NCI-H2227 treated with DMSO at 0.1 percent for 48 hours (cell line): ENCODE measurements at regions not wholly inside any gene's neighbourhood (a gene's known extent, or its start where the extent isn't known, plus 50 kb on each side); places are given as distances from the start of the nearest gene placed in this dataset.
"Not testable (repeated sequence)": the region's sequence is repeated elsewhere in the genome, so short reads cannot be mapped to it uniquely, and the experiment has no call there.

ENCODE experiments used
- DNase-seq: peaks from one replicate; lab custom pipeline; 2025; lab: John Stamatoyannopoulos, UW

DNA sequence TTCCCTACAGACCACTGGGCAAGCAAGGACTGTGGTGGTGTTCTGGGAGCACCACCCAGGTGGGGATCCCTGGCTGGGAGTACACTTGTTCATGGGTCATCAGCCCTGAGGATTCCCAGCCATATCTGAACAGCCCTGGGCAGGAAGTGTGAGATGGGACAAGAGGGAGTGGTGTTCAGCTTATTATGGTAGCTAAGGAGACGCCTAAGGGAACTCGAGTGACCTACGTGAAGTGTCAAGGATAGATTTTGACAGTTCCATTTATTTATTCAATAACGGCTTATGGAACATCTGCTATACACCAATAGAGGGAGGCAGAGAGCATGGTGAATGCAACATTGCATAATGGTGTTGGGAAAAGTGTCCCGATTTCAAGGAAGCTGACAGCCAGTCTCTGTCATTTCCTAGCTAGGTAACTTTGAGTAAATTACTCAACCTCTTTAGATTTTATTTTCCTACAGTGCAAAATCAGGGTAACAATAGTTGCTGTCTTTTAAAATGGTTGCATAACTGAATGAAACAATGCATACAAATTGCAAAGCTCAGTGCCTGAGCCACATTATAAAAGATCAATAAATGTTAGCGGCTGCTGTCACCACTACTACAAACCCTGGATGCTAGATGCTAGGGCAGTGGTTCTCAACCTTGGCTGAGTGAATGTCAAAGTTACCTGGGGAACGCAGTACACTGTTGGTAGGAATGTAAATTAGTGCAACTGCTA is 534.1 kb downstream of the GRIN2A start:
- DNase-seq: no peak

DNA sequence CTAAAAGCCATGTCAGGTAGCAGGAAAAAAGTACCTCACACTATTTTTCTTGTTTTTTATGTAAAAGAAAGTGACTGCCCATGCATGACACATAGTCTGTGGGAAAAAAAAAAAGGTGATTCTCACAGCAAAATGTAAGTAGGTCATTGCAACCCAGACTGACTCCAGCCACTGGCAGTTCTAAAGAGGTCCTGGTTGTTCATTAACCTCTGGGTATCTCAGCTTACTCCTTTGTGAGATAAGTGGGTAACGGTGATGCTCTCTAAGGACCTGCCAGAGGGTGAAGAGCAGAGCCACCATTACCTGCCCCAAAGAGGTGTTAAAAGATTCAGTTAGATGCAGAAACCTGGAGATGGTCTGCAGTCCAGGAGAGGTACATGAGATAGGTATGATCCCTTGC is 531.9 kb downstream of the GRIN2A start:
- DNase-seq: no peak

DNA sequence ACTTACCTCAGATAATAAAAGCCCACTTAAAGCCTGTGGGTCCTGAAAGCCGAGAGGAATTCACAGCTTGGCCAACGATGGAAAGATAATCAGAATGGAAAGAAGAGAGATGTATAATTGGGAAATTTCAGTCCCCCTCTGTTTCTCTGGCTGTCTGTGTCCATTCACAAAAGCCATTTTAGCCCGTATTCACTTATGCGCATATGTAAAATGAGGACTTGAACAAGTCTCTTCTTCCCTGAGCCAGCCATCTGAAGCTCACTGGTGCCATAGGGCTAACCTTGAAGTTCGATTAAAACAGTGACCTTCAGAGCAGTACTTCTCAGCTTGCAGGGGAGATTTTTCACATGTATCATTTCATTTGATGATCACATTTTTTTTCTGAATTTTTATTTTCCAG is 527.2 kb downstream of the GRIN2A start:
- no peak for DNase-seq

DNA sequence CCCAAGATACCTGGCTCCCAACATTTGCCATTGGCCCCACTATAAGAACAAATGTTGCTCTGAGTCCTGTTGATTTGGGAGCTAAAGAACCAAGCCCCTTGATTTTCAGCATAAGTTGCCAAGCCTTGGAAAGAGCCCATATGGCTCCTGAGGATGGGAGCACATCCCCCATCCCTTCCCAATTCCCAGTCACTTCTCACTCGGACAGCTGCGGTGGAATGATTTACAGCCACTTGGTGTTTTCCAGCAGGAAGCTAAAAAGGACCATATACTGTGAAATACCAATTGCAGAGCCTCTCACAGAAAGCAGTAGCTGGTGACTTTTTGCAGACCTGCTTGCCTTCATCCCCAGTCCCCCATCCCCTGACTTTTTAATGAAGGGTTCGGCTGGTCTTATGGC is 524.6 kb downstream of the GRIN2A start:
- DNase-seq: no peak

DNA sequence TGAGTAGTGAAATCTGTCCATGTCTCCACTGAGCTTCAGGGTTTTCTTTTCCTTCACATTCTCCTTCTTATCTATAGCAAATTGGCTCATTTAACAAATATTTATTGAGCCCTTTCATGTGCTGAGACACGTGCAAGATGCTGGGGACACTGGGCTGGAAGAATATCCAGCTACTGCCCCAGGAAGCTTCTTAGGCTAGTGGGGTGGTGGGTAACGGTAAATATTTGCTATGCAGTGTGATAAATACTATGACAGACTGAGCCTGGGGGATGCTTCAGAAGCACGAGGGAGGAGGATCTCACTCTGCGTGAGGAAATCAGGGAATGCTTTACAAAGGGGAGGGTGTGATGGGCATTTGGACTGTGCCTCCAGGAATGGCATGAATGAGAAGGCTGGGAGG is 524.1 kb downstream of the GRIN2A start:
- no peak for DNase-seq

DNA sequence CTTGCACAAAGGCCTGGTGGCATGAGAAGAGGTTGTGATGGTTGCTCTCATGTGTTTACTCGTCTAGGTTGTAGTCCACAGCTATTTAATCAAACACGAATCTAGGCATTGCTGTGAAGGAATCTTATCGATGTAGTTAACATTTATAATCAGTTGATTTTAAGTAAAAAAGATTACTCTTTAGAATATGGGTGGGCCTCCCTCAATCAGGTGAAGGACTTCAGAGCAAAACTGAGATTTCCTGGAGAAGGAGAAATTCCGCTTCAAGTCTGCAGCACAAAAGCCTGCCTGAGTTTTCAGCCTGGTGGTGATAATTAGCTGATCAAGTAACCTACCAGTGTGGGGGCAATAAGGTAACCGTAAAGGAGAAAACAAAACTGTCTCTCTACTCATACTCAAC is 523.6 kb downstream of the GRIN2A start:
- no peak for DNase-seq

DNA sequence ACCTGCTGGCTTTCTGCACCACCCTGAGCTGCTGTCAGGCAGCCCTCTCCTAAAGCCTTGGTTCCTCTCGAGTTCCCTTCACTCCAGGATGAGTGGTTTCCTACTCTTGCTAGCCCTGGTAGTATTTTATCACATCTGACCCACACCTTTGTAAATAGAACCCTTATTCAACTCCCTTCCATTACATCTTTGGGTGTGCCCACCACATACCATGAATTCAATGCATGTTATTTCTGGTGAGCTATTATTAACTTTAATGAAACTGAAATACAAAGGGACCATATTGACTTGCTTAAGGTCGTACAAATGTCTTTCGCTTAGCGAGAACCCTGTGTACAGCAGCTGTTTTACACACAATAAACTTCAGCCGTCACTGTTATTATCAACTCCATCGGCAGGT is 521.3 kb downstream of the GRIN2A start:
- DNase-seq: no peak

DNA sequence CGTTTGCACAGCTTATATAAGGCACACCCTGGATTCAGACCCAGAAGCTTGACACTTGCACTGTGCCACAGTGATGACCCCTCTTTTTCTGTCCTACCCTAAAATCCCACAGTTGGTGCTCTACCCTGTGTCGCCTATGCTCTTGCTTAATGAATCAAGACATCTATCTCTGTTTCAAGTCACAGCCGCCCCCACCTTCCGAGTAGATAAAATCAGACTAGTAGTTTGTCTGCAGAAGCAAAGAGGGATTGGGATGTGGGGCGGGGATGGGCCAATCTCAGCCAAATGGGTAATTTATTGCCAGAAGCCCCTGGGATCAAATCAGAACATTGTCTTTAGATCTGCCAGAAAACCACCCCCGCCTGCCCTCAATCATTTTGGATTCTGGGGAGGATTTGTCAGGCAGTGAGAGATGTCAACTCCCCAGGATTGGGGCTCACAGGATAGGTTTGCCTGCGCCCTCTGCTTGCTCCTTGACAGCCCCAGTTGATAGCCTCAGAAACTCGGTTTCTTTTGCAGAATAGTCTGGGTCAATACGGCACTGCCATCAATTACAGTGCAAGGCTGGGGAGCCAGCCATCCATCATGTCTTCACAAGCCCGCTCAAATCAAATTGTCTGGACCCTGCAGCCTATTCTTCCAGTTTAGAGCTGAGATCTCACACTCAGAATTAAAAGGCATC is 520.8 kb downstream of the GRIN2A start:
- no peak for DNase-seq

DNA sequence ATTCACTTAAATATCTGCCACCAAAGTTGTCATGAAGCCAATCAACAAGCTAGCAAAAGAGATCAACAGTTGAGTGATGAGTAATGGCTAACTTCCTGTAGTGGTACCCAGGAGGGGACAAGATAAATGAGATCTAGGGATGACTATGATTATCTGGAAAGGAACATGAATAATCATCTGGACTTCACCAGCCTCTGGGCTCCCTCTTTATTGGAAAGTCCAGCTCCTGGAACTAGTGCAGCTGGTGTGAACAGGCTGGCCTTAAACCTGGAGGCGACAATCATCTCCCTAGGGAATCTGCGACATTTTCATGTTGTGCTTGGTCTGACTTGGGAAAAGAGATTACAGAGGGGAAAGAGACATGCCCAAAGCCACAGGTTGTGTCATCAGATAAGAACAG is 518.6 kb downstream of the GRIN2A start:
- DNase-seq: no peak

DNA sequence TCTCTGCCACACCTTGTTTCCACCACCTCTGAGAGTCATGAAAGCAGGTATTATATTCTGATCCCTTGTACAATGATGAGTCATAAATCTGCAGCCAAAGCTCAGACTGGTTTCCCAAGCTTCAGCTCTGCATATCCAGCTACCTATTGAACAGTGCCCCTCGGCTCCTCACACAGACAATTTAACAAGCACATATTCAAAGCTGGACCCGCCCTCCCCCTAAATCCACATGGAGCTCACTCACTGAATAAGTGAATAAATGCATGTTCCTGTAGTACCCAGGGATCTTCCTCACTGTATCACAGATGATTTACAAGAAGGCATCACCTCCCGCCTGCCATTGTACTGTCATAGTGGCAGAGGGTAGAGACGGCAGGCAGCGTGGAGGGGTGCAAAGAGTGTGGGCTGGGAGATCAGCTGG is 516.4 kb downstream of the GRIN2A start:
- DNase-seq: no peak

DNA sequence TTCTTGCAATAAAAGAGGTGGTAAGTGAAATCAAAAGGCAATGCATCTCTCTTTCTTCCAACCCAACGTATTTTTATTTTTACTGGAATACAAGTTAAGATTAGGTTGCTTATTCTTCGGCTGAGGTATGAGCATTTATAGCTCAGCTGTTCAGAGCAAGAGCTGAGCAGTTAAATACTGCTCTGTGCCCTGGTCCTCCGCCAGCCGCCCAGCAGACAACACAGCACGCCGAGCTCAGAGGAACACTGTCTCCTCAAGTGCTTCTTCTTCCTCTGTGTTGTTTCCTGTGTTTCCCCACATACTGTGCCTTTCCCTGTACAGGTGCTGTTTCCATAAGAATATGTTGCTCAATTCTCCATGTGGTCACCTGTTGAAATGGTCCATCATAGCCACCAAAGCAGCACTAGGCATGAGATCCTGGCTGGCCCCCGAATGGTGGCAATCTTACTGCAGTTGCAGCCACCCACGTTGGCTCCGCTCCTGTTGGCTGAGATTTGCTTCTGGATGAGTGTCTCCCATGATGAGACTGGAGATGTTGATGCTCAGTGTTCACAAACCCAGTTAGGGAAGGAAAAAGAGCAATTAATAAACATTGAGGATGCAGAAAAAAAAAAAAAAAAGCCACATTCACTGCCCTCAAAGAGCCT is 515.3 kb downstream of the GRIN2A start:
- no peak for DNase-seq

DNA sequence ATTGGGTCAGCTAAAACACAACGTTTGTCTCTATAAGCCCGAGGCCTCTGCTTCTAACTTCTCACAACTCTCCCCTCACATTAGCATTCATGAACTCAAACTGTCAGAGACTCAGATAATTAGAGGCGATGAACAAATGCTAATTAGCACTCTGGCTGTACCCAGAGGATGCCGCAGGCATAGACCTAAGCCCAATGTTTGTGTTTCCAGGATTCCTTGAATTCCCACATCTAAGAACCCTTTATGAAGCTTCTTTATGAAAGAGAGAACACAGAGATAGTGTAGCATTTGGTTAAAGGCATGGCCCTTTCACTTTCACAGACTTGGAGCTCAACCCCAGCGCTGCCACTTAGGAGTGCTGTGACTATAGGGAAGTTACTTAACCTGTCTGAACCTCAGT is 512.2 kb downstream of the GRIN2A start:
- DNase-seq: no peak

DNA sequence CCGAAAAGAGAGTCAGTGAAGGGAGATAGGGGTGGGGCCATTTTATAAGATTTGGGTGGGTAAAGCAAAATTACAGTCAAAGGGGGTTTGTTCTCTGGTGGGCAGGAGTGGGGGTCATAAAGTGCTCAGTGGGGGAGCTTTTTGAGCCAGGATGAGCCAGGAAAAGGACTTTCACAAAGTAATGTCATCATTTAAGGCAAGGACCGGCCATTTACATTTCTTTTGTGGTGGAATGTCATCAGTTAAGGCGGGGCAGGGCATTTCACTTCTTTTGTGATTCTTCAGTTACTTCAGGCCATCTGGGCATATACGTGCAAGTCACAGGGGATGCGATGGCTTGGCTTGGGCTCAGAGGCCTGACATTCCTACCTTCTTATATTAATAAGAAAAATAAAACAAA is 511.6 kb downstream of the GRIN2A start:
- not testable (repeated sequence) for DNase-seq

DNA sequence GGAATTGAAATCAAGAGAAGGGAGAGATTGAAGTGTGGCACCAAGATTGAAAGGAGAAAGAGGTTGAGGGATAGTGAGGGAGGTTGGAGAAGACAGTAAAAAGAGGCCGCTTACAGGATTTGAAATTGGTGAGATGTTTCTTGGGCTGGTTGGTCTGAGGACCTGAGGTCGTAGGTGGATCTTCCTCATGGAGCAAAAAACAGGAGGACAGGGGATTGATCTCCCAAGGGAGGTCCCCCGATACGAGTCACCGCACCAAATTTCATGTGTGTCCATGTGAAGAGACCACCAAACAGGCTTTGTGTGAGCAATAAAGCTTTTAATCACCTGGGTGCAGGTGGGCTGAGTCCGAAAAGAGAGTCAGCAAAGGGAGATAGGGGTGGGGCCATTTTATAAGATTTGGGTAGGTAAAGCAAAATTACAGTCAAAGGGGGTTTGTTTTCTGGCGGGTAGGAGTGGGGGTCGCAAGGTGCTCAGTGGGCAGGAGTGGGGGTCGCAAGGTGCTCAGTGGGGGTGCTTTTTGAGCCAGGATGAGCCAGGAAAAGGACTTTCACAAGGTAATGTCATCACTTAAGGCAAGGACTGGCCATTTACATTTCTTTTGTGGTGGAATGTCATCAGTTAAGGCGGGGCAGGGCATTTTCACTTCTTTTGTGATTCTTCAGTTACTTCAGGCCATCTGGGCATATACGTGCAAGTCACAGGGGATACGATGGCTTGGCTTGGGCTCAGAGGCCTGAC is 505.5 kb downstream of the GRIN2A start:
- DNase-seq: not testable (repeated sequence)

DNA sequence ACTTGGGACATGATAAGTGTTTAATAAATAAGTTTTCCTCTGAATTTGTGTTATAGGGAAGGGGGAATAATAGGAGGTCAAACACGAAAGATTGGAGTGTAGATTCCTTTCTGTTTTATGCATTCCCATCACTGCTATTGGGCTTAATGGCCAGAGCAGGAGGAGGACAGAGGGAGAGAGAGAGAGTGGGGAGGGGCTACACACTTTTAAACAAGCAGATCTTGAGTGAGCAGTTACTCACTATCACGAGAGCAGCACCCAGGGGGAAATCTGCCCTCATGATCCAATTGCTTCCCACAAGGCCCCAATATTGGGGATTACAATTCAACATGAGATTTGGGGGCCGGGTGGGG is 505.0 kb downstream of the GRIN2A start:
- no peak for DNase-seq

DNA sequence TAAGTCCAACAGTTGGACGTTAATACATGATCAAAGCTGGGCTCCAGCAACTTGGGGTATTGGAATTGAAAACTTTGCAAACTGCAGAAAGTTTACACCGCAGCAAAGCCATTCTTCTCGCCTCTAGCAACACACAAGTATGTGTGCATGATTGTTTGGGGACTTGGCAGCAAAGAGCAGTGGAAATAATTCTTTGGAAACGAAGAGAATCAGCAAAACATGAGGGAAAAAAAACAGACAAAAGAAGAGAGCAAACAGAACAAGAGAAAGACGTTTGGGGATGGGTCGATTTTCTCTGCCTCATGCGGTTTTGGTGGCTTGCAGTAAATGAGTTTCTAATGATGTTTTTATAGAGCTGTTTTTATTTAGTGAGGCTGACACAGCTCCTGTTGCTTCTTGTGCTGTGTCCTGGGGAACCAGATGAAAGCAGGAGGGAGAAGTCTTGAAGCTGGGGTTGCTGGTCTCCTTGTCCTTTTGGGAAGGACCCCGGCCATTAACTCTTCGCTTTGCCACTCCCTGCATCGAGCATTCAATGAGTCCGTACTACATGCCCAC is 502.9 kb downstream of the GRIN2A start:
- no peak for DNase-seq

DNA sequence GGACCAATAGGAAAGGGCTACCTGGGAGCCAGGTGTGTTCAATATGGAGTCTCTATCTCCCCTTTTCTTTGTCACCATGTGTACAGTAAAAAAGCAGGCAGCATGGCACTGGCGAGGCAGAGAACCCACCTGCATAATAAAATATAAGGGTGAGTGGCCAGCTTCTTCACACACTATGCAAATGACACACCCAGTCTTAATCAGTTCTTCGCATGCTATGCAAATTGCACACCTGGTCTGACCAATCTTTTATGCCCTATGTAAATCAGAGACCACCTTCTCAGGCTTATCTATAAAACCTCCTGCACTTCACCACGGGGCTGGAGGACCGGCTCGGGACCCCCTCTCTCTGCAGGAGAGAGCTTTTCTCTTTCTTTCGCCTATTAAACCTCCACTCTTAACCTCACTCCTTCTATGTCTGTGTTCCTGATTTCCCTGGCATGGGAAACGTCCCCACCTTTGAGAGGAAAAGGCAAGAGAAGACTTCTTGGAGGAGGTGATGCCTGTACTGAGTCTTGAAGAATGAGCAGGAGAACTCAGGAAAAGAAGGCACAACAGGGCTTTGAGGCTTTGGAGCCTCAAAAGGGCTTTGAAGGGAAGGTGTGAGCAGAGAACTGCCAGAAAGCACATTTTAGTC is 502.1 kb downstream of the GRIN2A start:
- DNase-seq: no peak

DNA sequence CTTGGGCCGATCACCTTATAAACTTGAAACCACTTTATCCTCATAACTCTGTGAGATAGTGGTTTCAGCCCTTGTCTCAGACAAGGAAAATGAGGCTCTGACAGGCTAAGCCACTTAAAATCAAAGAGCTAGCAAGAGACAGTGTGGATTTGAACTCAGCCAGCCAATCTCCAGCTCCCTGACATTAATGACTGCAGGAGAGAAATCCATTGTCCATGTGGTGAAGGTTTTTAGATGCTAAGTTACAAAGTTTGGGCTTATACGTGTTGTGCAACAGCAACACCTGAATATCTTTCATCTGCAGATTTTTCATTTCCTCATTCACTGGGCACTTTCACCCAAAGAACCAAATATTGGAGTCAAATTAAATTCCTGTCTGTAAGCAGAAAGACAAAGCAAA is 501.3 kb downstream of the GRIN2A start:
- DNase-seq: no peak

DNA sequence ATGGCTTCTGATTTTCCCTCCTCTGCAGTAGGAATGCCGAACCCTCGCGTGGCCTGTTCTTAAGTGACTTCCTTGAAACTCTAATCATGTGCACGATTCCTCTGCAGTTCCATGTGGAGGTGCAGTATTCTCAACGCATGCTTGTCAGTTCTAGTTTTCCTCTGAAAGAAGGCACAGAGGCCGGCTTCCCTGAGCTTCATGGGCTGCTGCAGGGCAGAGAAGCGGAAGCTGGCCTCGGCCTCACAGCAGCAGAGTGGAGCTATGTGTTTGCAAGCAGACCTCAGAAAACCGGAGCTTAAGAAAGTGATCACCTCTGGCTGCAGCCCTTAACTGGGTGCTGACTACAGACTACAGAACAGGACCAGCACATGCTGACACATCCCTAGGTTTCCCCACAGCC is 500.7 kb downstream of the GRIN2A start:
- DNase-seq: no peak

DNA sequence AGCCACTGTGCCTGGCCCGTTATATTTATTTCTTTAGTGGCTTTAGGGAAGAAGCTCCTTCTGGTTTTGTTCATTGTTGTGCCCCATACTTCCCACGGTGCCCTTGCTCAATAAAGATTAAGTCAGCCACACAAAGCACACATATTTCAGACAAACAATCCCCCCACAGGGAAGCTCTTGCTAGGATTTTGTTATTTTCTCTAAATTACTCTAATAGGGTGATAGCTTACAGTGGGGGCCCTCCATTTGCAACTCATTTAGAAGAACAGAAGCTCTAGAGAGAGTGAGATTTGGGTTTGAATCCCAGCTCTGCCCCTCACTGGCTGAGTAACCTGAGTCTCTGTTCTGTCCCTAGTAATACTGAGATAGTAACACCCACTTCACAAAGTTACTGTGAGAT is 499.9 kb downstream of the GRIN2A start:
- no peak for DNase-seq

DNA sequence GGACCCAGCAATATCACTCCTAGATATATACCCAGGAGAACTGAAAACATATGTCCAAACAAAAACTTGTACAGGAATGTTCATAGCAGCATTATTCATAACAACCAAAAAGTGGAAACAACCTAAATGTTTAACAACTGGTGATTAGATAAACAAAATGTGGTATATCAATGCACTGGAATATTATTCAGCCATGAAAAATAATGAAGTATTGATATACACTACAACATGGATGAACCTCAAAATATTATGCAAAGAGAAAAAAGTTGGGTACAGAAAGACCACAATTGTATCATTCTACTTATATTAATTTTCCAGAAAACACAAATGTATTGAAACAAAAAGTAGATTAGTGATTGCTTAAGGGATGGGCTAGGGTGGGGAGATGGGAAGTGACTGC is 498.6 kb downstream of the GRIN2A start:
- DNase-seq: no peak

DNA sequence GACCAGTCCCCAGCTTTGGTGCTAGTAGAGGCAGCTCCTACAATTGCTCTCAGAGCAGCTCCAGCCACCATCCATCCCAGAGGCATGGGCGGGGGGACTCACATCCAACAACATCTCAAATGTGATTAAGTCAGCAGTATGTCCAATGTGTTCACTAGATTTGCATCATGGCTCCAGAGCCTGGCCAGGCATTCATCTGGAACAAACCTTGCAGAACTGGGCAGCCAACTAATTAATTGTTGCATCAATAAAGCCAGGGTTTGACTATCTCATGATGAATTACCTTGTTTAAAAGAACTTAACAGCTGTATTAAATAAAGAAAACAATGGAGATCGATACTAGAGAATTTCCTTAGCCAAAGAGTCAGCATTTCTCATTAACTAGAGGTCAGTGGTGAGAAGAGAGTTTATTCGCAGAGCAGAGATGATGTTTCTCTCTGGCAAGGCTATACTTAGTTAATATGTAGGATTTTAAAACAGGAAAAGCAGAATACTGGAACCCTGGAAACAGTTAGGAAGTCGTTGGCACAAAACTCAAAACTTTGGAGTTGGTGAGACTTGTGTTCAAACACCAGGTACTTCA is 494.4 kb downstream of the GRIN2A start:
- no peak for DNase-seq
